ENCODE measurements at regions not wholly inside any gene's neighbourhood (a gene's known extent, or its start where the extent isn't known, plus 50 kb on each side); places are given as distances from the start of the nearest gene placed in this dataset.

DNA sequence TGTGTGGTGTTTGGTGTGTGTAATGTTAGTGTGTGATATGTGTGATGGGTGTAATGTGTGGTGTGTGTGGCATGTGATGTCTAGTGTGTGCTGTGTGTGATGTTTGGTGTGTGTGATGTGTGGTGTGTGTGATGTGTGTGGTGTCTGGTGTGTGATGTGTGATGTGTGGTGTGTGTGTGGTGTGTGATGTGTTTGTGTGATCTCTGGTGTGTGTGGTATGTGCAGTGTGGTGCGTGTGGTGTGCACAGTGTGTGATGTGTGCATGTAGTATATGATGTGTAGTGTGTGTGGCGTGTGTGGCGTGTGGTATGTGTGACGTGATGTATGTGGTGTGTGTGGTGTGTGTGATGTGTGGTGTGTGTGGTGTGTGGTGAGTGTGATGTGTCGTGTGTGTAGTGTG lies 150.3 kb downstream of the TMEM18 start:
- TF ChIP-seq, protein P1, sequence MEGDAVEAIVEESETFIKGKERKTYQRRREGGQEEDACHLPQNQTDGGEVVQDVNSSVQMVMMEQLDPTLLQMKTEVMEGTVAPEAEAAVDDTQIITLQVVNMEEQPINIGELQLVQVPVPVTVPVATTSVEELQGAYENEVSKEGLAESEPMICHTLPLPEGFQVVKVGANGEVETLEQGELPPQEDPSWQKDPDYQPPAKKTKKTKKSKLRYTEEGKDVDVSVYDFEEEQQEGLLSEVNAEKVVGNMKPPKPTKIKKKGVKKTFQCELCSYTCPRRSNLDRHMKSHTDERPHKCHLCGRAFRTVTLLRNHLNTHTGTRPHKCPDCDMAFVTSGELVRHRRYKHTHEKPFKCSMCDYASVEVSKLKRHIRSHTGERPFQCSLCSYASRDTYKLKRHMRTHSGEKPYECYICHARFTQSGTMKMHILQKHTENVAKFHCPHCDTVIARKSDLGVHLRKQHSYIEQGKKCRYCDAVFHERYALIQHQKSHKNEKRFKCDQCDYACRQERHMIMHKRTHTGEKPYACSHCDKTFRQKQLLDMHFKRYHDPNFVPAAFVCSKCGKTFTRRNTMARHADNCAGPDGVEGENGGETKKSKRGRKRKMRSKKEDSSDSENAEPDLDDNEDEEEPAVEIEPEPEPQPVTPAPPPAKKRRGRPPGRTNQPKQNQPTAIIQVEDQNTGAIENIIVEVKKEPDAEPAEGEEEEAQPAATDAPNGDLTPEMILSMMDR (conservative IDR thresholded peaks at IDR 0.05) = no peak
- no peak for TF ChIP-seq EZH2 (IDR thresholded peaks at IDR 0.05; ENCODE audit: low read depth)
